ENCODE measurements at regions not wholly inside any gene's neighbourhood (a gene's known extent, or its start where the extent isn't known, plus 50 kb on each side); places are given as distances from the start of the nearest gene placed in this dataset.
"Not testable (repeated sequence)": the region's sequence is repeated elsewhere in the genome, so short reads cannot be mapped to it uniquely, and the experiment has no call there.

DNA sequence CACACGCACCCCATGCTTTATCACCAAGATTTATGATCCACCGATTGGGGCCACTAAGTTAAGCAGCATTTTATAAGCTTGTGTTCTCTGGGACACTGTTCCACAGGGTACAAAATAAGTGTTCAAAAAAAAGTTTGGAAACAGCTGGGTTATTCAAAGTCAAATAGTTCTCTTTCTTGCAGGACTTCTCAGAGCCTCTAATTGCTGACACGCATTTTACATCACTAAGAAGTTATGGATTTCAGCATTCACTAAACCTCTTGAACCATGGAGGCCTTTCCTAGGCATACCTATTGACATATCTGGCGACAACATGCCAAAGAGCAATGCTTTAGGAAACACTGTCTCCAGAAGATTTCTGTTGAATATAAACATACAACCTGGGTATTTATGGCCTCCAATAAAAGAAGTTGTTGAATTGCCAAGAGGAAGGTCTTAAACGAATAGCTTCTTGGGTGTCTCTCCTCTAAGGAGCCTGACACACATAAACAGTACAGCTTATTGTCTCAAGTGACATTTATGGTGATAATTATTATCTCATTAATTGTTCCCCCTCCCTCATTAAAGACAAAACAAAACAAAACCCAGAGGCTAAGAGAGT is 147.1 kb upstream of the ARHGAP20 start:
- Histone ChIP-seq H3K9ac (ENCODE audit: insufficient read length) (no peak overlapping the region), H3K4me3 (no peak overlapping the region)

DNA sequence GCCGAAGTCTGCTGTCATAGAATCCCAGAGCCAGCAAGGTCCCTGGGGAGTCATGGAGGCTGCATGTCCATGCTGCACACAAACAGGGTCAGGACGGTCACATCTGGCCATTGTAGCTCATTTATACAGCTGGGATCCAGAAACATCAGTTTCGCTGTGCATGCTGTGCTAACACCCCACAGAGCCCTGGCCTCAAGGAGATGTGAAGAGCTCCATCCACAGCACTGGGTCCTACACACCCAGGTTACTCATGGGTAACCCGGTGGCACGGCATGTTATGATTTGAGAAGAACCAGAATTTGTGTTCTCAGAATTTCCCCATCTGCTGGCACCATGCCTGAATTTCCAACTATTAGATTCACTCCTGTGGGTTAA is 146.3 kb upstream of the ARHGAP20 start:
- Histone ChIP-seq H3K4me3 (no peak overlapping the region), H3K27ac (no peak overlapping the region), H3K36me3 (ENCODE audit: insufficient read depth, low read length) (no peaks in the 10 kb centered on the region), H3K9ac (ENCODE audit: insufficient read length) (no peak overlapping the region), H3K9me3 (ENCODE audit: low read depth, low read length) (no peaks in the 10 kb centered on the region; the same call in 1 of the 2 replicates)
- DNase-seq (ENCODE audit: low read depth, low spot score): no peak
- TF ChIP-seq FOXP2 (optimal IDR thresholded peaks at IDR 0.05; ENCODE audit: control extremely low read depth, extremely low read length, insufficient read depth) (no peak), EZH2 (IDR thresholded peaks at IDR 0.05) (no peak), POLR2AphosphoS5 (IDR thresholded peaks at IDR 0.05; ENCODE audit: borderline replicate concordance, low read depth, low read length) (no peak)

More for the DNA sequence above, 147.1 kb upstream of the ARHGAP20 start:
- Histone ChIP-seq H3K27ac (no peak overlapping the region), H3K9me3 (ENCODE audit: low read depth, low read length) (no peaks in the 10 kb centered on the region; the same call in 1 of the 2 replicates), H3K36me3 (ENCODE audit: insufficient read depth, low read length) (no peaks in the 10 kb centered on the region)
- DNase-seq (ENCODE audit: low read depth, low spot score): no peak
- TF ChIP-seq EZH2 (IDR thresholded peaks at IDR 0.05) (no peak), FOXP2 (optimal IDR thresholded peaks at IDR 0.05; ENCODE audit: control extremely low read depth, extremely low read length, insufficient read depth) (no peak), POLR2AphosphoS5 (IDR thresholded peaks at IDR 0.05; ENCODE audit: borderline replicate concordance, low read depth, low read length) (no peak)

DNA sequence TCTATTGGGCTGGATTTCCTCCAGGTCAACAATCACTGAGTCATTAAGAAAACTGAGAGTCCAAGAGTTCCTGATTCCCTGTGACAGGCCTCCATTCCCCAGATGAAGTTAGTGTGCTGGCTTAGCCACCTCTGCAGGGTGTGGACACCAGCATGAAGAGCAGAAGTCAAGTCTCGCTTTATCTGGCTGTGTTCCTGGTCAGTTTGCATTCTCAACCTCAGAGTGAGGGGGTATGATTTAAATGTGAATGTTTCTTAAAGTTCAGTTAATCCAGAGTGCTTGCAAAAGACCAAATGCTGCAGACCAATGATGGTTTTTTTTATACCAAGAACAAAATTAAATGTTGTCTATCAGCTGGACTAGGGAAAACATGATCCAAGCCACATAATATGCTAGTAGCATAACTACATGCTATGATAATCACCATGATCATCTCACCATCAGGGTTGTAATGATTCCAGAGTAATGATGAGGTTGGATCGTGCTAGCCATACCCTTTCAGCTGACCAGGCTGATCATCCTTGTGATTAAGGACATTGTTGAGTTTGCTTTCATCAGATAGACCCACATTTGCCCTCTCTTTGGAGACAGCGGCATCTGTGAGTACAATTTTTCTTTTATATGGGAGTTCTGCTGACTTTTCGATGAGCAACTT is 145.8 kb upstream of the ARHGAP20 start:
- no peaks in the 10 kb centered on the region for H3K36me3 ChIP-seq (ENCODE audit: insufficient read depth, low read length)
- no peak overlapping the region for H3K9ac ChIP-seq (ENCODE audit: insufficient read length)
- no peak for DNase-seq (ENCODE audit: low read depth, low spot score)
- no peak overlapping the region for H3K27ac ChIP-seq
- H3K4me3 ChIP-seq: no peak overlapping the region
- TF ChIP-seq FOXP2 (optimal IDR thresholded peaks at IDR 0.05; ENCODE audit: control extremely low read depth, extremely low read length, insufficient read depth) (no peak), POLR2AphosphoS5 (IDR thresholded peaks at IDR 0.05; ENCODE audit: borderline replicate concordance, low read depth, low read length) (no peak), EZH2 (IDR thresholded peaks at IDR 0.05) (no peak)
- no peaks in the 10 kb centered on the region; the same call in 1 of the 2 replicates for H3K9me3 ChIP-seq (ENCODE audit: low read depth, low read length)

DNA sequence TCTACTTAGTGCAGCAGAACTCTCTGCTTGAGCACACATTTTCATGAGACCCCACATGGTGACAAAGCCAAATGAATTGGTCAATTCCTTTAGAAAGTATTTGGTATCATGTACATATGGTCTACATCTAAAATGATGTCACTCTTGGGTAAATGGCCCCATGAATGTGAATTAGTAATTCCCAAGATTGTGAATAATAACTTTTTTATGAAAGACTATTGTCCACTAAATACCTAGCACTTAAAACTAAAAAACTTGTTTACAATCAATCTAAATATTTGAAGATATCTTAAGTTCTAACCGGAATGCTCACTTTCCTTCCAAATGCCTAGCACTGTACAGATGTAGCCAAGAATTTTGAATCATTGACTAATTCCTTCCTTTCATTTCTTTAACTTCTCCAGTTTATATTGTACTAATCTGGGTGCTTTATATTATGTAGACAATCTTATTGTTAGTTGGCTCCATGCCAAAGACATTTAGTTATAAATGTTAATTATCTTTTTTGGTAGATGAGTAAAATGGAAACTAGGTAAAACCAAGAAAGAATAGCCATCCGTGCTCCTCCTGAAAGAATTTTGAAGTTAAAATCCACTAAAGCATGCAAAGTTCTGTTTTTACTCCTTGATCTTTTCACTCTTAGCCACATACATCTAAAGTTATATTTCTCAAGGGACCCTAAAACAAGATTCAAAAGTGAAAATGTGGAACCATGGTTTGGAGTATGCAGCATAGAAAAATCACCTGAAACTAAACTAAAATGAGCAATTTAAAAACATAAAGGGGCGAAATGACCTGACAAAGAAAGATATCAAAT is 145.0 kb upstream of the ARHGAP20 start:
- Histone ChIP-seq H3K36me3 (ENCODE audit: insufficient read depth, low read length) (no peaks in the 10 kb centered on the region), H3K4me3 (no peak overlapping the region)

DNA sequence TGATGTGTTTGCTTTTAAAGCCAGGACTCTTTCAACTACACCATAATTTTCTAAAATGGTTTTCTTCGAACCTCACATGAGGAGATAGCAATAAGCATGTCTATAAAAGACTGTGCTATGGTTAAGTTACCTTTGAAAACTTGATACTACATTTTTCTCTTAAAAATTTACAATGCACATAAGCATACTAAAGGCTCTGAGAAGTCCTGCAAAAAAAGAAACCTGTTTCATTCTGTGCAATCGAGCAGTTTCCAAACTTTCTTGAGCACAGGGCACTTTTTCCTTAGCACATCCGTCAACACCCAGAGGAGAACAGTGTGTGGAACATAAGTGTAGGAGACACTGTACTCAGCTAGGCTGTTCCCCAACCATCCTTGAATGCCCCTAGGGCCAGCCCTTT is 144.1 kb upstream of the ARHGAP20 start:
- no peak for TF ChIP-seq FOXP2 (optimal IDR thresholded peaks at IDR 0.05; ENCODE audit: control extremely low read depth, extremely low read length, insufficient read depth)
- TF ChIP-seq POLR2AphosphoS5 (IDR thresholded peaks at IDR 0.05; ENCODE audit: borderline replicate concordance, low read depth, low read length): no peak
- no peak for TF ChIP-seq EZH2 (IDR thresholded peaks at IDR 0.05)
- Histone ChIP-seq H3K36me3 (ENCODE audit: insufficient read depth, low read length) (no peaks in the 10 kb centered on the region), H3K9me3 (ENCODE audit: low read depth, low read length) (no peaks in the 10 kb centered on the region; the same call in 1 of the 2 replicates), H3K4me3 (no peak overlapping the region), H3K9ac (ENCODE audit: insufficient read length) (no peak overlapping the region), H3K27ac (no peak overlapping the region)
- no peak for DNase-seq (ENCODE audit: low read depth, low spot score)

More for the DNA sequence above, 145.0 kb upstream of the ARHGAP20 start:
- Histone ChIP-seq H3K27ac (no peak overlapping the region), H3K9me3 (ENCODE audit: low read depth, low read length) (no peaks in the 10 kb centered on the region; the same call in 1 of the 2 replicates), H3K9ac (ENCODE audit: insufficient read length) (no peak overlapping the region)
- DNase-seq (ENCODE audit: low read depth, low spot score): no peak
- no peak for TF ChIP-seq FOXP2 (optimal IDR thresholded peaks at IDR 0.05; ENCODE audit: control extremely low read depth, extremely low read length, insufficient read depth)
- no peak for TF ChIP-seq EZH2 (IDR thresholded peaks at IDR 0.05)
- no peak for TF ChIP-seq POLR2AphosphoS5 (IDR thresholded peaks at IDR 0.05; ENCODE audit: borderline replicate concordance, low read depth, low read length)

DNA sequence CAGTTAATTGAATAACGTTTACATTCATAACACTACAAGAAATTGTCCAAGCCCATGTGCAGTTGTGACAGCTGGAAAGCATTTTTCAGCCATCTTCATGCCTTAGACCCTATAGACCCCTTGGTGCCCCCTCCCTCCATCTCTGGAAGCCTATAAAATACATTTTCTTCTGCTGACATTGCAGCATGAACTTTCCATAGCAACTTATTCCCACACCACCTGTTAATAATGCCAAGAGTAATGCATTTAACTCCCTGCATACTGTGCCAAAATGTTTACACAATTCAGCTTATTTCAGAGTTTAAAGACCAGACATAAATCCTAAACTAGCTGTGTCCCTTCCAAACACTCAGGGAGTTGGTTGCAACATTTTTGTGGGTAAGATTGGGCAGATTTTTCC is 143.0 kb upstream of the ARHGAP20 start:
- Histone ChIP-seq H3K36me3 (ENCODE audit: insufficient read depth, low read length) (no peaks in the 10 kb centered on the region), H3K9ac (ENCODE audit: insufficient read length) (peak overlapping the region; percentile 50), H3K4me3 (peak overlapping the region; percentile 53), H3K9me3 (ENCODE audit: low read depth, low read length) (no peaks in the 10 kb centered on the region; the same call in 1 of the 2 replicates), H3K27ac (peak overlapping the region; percentile 92)
- TF ChIP-seq EZH2 (IDR thresholded peaks at IDR 0.05) (no peak), POLR2AphosphoS5 (IDR thresholded peaks at IDR 0.05; ENCODE audit: borderline replicate concordance, low read depth, low read length) (peak; percentile 26; the same call in 1 of the 2 replicates), FOXP2 (optimal IDR thresholded peaks at IDR 0.05; ENCODE audit: control extremely low read depth, extremely low read length, insufficient read depth) (no peak)
- peak; percentile 65 for DNase-seq (ENCODE audit: low read depth, low spot score)

DNA sequence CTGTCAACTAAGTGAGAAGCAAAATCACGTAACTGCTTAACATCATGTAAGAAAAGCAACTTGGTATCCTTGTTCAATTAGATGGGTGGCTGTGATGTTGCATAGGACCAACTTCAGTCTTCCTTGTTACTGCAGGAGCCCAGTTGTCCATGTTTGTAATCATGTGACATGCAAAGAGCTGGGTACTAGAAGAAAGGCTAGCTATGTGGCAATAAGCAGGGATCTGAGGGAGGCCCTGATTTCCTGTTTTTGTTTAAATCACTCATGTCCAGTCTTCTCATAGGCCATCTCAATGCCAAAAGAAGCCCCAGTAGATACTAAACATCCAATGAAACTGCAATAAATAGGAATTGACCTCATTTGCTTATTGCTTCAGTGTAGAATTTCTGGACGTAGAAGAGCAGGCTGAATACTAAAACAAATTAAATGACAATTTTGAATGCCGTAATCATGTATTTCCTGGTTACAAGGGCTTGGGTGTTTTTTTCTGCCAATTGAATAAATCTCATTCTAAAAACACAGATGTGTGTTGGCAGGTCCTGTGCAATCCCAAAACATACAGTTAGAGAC is 140.8 kb upstream of the ARHGAP20 start:
- Histone ChIP-seq H3K36me3 (ENCODE audit: insufficient read depth, low read length) (no peaks in the 10 kb centered on the region), H3K9ac (ENCODE audit: insufficient read length) (no peak overlapping the region), H3K9me3 (ENCODE audit: low read depth, low read length) (no peaks in the 10 kb centered on the region; the same call in 1 of the 2 replicates), H3K27ac (0 out of 2 replicates have a peak overlapping the region, but pooled peaks have one; percentile 8), H3K4me3 (no peak overlapping the region)
- no peak for TF ChIP-seq EZH2 (IDR thresholded peaks at IDR 0.05)
- no peak for TF ChIP-seq POLR2AphosphoS5 (IDR thresholded peaks at IDR 0.05; ENCODE audit: borderline replicate concordance, low read depth, low read length)
- TF ChIP-seq FOXP2 (optimal IDR thresholded peaks at IDR 0.05; ENCODE audit: control extremely low read depth, extremely low read length, insufficient read depth): no peak
- no peak for DNase-seq (ENCODE audit: low read depth, low spot score)

DNA sequence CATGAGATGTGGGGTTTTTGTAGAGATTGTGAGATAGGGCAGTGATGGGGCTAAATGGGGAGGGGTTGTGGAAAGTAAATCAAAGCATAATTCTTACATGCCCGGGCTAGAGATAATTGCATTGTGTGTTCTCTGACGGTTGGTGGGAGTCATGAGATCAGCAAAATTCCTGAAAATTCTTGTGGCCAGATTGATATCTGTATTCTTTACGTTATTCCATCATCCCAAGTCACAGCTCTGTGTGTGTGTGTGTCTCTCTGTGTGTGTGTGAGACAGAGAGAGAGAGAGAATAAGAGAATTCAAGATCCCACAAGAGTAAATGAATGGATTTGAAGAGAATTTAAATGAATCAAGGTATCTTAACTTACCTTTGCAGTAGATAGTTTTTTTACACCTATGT is 138.6 kb upstream of the ARHGAP20 start:
- Histone ChIP-seq H3K36me3 (ENCODE audit: insufficient read depth, low read length) (no peaks in the 10 kb centered on the region), H3K9ac (ENCODE audit: insufficient read length) (no peak overlapping the region), H3K9me3 (ENCODE audit: low read depth, low read length) (no peaks in the 10 kb centered on the region), H3K4me3 (no peak overlapping the region), H3K27ac (no peak overlapping the region)
- TF ChIP-seq EZH2 (IDR thresholded peaks at IDR 0.05) (no peak), POLR2AphosphoS5 (IDR thresholded peaks at IDR 0.05; ENCODE audit: borderline replicate concordance, low read depth, low read length) (no peak), FOXP2 (optimal IDR thresholded peaks at IDR 0.05; ENCODE audit: control extremely low read depth, extremely low read length, insufficient read depth) (no peak)
- no peak for DNase-seq (ENCODE audit: low read depth, low spot score)

DNA sequence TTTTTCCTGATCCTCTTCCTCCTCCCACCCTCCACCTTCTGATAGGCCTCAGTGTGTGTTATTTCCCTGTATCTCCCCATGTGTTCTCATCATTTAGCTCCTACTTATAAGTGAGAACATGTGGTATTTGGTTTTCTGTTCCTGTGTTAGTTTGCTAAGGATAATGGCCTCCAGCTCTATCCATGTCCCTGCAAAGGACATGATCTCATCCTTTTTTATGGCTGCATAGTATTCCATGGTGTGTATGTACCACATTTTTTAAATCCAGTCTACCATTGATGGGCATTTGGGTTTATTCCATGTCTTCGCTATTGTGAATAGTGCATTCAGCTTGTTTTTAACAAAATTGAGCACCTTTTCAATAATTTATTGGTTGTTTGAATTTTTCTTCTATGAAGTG is 130.8 kb upstream of the ARHGAP20 start:
- not testable (repeated sequence) for H3K9me3 ChIP-seq (ENCODE audit: low read depth, low read length); H3K9ac ChIP-seq (ENCODE audit: insufficient read length); DNase-seq (ENCODE audit: low read depth, low spot score); H3K4me3 ChIP-seq; H3K36me3 ChIP-seq (ENCODE audit: insufficient read depth, low read length); H3K27ac ChIP-seq

Data from SK-N-MC (cell line).